ENCODE measurements at regions not wholly inside any gene's neighbourhood (a gene's known extent, or its start where the extent isn't known, plus 50 kb on each side); places are given as distances from the start of the nearest gene placed in this dataset.
"Not testable (repeated sequence)": the region's sequence is repeated elsewhere in the genome, so short reads cannot be mapped to it uniquely, and the experiment has no call there.

DNA sequence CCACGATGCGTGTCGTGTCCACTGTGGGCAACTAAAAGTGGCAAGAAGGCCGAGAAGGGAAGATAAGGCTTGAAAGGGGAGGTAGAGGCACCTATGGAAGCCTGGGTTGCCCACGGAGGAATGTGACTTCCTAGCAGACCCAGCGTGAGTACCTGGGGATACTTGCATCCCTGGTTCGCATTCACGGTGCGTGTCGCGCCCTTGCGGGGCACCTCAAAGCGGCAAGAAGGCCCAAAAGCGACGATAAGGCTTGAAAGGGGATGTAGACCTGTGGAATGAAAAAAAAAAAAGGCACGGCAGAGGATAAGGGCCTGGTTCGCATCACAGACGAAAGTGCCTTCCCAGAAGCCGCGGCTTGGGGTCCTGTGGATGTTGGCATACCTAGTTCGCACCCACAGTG, 282.9 kb downstream of the ALG10 start:
- no peak for DNase-seq

DNA sequence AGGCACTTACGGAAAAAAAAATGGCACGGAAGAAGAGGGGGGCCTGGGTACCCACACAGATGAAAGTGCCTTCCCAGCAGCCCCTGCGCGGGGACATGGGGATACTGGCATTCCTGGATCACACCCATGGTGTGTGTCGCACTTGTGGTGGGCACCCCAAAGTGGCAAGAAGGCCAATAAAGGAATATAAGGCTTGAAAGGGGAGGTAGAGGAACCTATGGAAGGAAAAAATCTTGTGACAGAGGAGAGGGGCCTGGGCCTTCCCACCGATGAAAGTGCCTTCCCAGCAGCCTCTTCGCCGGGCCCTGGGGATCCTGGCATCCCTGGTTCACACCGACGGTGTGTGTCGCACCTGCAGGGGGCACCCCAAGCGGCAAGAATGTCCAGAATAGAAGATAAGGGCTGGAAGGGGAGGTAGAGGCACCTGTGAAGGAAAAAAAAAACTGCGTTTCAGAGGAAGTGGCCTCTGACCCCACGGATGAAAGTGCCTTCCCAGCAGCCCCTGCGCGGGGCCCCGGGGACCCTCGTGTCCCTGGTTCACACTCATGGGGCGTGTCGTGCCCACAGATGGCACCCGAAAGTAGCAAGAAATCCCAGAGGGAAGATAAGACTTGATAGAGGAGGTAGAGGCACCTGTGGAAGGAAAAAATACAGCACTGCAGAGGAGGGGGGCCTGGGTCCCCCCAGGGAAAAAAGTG, 284.0 kb downstream of the ALG10 start:
- DNase-seq, result no peak

GRCh38 chr12:34309806-34310804, 287.8 kb downstream of the ALG10 start:
- DNase-seq, result not testable (repeated sequence)

- DNase-seq, result no peak
These were observed 289.0 kb downstream of the ALG10 start for GRCh38 chr12:34311337-34311736.

DNA sequence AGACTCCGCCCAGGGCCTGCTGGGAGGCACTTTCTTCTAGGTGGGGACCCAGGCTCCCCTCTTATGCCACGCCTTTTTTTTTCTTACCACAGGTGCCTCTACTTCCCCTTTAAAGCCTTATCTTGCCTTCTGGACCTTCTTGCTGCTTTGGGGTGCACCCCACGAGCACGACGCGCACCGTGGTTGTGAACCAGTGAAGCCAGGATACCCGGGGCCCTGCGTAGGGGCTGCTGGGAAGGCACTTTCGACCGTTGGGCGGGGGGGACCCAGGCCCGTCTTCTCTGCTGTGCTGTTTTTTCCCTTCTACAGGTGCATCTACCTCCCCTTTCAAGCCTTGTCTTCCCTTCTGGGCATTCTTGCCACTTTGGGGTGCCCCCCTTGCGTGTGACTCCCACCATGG, 305.4 kb downstream of the ALG10 start:
- no peak for DNase-seq

GRCh38 chr12:34333337-34333736, 311.0 kb downstream of the ALG10 start:
- DNase-seq, result no peak

- DNase-seq, result no peak
These were observed 312.2 kb downstream of the ALG10 start for GRCh38 chr12:34334538-34334937.

- no peak for DNase-seq
These were observed 312.9 kb downstream of the ALG10 start for GRCh38 chr12:34334953-34335743.

DNA sequence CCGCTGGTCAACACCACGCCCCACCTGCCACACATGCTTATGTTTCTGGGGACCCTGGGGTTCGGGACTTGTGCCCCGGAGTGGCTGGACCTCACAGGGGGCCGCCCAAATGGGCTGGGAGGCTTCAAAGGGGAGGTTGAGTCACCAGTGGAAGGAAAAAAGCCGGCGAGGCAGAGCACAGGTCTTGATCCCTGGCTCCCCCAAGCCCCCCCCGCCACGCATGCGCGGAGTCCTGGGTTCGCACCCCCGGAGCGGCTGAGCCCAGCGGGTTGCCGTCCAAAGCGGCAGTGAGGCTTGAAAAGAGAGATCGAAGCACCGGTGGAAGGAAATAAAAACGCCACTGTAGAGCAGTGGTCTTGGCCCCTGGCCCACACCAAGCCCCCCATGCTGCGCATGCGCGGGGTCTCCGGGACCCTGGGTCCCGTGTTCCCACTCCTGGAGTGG, 313.5 kb downstream of the ALG10 start:
- peak; percentile 64 to 68 for DNase-seq

DNA sequence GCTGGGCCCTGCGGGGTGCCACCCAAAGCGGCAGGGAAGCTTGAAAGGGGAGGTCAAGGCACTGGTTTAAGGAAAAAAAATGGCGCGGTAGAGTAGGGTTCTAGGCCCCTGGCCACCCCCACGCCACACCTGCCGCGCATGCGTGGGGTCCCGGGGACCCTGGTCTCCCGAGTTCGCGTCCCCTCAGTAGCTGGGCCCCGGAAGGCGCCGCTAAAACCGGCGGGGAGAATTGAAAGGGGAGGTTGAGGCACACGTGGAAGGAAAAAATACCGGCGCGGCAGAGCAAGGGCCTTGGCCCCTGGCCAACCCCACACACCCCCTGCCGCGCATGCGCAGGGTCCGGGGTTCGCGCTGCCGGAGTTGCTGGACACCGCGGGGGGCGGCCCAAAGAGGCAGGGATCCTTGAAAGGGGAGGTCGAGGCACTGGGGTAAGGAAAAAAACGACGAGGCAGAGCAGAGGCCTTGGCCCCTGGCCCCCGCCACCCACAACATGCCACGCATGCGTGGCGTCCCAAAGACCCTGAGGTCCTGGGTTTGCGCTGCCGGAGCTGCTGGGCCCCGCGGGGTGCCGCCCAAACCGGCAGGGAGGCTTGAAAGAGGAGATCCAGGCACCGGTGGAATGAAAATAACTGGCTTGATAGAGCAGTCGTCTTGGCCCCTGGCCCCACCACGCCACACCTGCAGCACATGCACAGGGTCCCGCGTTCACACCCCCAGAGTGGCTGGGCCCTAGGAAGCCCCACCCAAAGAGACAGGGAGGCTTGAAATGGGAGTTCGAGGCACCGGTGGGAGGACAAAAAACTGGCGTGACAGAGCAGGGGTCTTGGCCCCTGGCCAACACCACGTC, 314.5 kb downstream of the ALG10 start:
- DNase-seq, result peak in 1 of 2 experiments; percentile 36

- no peak for DNase-seq
These were observed 316.5 kb downstream of the ALG10 start for GRCh38 chr12:34338751-34339150.

GRCh38 chr12:34339922-34340321, 317.6 kb downstream of the ALG10 start:
- no peak for DNase-seq

GRCh38 chr12:34340534-34341361, 318.5 kb downstream of the ALG10 start:
- DNase-seq, result peak in 1 of 2 experiments; percentile 32

GRCh38 chr12:34341362-34341733, 319.1 kb downstream of the ALG10 start:
- no peak for DNase-seq

- no peak for DNase-seq
These were observed 319.8 kb downstream of the ALG10 start for GRCh38 chr12:34342048-34342447.

DNA sequence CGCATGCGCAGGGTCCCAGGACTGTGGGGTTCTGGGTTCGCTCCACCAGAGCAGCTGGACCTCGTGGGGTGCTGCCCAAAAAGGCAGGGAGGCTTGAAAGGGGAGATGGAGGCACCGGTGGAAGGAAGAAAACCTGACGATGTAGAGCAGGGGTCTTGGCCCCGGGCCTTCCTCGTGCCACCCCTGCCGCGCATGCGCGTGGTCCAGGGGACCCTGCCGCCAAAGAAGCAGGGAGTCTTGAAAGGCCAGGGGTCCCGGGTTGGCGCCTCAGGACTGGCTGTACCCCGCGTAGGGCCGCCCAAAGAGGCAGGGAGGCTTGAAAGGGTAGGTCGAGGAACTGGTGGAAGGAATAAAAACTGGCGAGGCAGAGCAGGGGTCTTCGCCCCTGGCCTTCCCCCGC, 321.0 kb downstream of the ALG10 start:
- no peak for DNase-seq

DNA sequence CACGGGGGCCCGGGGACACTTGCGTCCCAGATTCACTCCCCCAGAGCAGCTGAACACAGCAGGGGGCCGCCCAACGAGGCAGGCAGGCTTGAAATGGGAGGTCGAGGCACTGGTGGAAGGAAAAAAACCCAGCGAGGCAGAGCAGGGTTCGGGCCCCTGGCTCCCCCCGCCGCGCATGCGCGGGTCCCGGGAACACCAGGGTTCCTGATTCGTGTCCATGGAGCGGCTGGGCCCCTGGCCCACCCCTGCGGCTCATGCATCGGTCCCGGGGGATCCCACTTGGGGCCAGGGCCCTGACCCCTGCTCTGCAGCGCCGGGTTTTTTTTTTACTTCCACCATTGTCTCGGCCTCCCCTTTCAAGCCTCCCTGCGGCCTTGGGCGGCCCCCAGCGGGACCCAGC, 321.5 kb downstream of the ALG10 start:
- DNase-seq, result no peak

- no peak for DNase-seq
These were observed 322.7 kb downstream of the ALG10 start for GRCh38 chr12:34344851-34345522.

DNA sequence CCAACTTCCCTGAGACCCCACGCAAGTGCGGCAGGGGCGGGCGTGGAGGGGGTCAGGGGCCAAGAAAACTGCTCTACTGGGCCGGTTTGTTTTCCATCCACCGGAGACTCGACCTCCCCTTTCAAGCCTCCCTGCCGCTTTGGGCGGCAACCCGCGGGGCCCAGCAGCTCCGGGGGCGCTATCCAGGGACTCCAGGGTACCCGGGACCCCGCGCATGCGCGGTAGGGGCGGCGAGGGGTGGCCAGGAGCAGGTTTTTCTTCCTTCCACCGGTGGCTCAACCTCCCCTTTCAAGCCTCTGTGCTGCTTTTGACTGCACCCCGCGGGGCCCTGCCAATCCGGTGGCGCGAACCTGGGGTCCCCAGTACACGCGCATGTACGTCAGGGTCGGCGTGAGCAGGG, 323.5 kb downstream of the ALG10 start:
- peak in 1 of 2 experiments; percentile 27 for DNase-seq

GRCh38 chr12:34346372-34347034, 324.2 kb downstream of the ALG10 start:
- peak in 1 of 2 experiments; percentile 34 for DNase-seq

Data from SW 1271 (cell line).